ENCODE measurements at regions not wholly inside any gene's neighbourhood (a gene's known extent, or its start where the extent isn't known, plus 50 kb on each side); places are given as distances from the start of the nearest gene placed in this dataset.
"Not testable (repeated sequence)": the region's sequence is repeated elsewhere in the genome, so short reads cannot be mapped to it uniquely, and the experiment has no call there.

- DNase-seq = no peak
Measured at GRCh38 chr21:14825514-14825974, 239.3 kb downstream of the NRIP1 start.

GRCh38 chr21:14824126-14824525 lies 240.7 kb downstream of the NRIP1 start:
- no peak for DNase-seq

- DNase-seq = no peak
Measured at GRCh38 chr21:14817311-14817710, 247.5 kb downstream of the NRIP1 start.

GRCh38 chr21:14814991-14815390 lies 249.8 kb downstream of the NRIP1 start:
- no peak for DNase-seq

- no peak for DNase-seq
Measured at GRCh38 chr21:14814282-14814681, 250.5 kb downstream of the NRIP1 start.

GRCh38 chr21:14804170-14804569 lies 258.1 kb upstream of the SAMSN1 start:
- not testable (repeated sequence) for DNase-seq

- DNase-seq = no peak
Measured at GRCh38 chr21:14797543-14797942, 251.4 kb upstream of the SAMSN1 start.

GRCh38 chr21:14787312-14787711 lies 241.2 kb upstream of the SAMSN1 start:
- no peak for DNase-seq

GRCh38 chr21:14785679-14786078 lies 239.6 kb upstream of the SAMSN1 start:
- DNase-seq = no peak

GRCh38 chr21:14773777-14774345 lies 227.7 kb upstream of the SAMSN1 start:
- DNase-seq = no peak

- DNase-seq = no peak
Measured at GRCh38 chr21:14771593-14771992, 225.5 kb upstream of the SAMSN1 start.

GRCh38 chr21:14768042-14768441 lies 221.9 kb upstream of the SAMSN1 start:
- no peak for DNase-seq

GRCh38 chr21:14767192-14767852 lies 221.2 kb upstream of the SAMSN1 start:
- no peak for DNase-seq

- no peak for DNase-seq
Measured at GRCh38 chr21:14766241-14766640, 220.1 kb upstream of the SAMSN1 start.

- no peak for DNase-seq
Measured at GRCh38 chr21:14763695-14764064, 217.6 kb upstream of the SAMSN1 start.

GRCh38 chr21:14762734-14763694 lies 216.9 kb upstream of the SAMSN1 start:
- DNase-seq = no peak

- DNase-seq = no peak
Measured at GRCh38 chr21:14762327-14762726, 216.2 kb upstream of the SAMSN1 start.

GRCh38 chr21:14759285-14759684 lies 213.2 kb upstream of the SAMSN1 start:
- DNase-seq = no peak

- no peak for DNase-seq
Measured at GRCh38 chr21:14758849-14759248, 212.7 kb upstream of the SAMSN1 start.

GRCh38 chr21:14757533-14758327 lies 211.6 kb upstream of the SAMSN1 start:
- no peak for DNase-seq

GRCh38 chr21:14755086-14755485 lies 209.0 kb upstream of the SAMSN1 start:
- DNase-seq = no peak

- DNase-seq = no peak
Measured at GRCh38 chr21:14754682-14755081, 208.6 kb upstream of the SAMSN1 start.

GRCh38 chr21:14754259-14754604 lies 208.1 kb upstream of the SAMSN1 start:
- DNase-seq = no peak

Measured in NCI-H1436 (cell line).